ENCODE measurements at regions not wholly inside any gene's neighbourhood (a gene's known extent, or its start where the extent isn't known, plus 50 kb on each side); places are given as distances from the start of the nearest gene placed in this dataset.

- TF ChIP-seq CTCF (conservative IDR thresholded peaks at IDR 0.05) (no peak), EZH2 (IDR thresholded peaks at IDR 0.05; ENCODE audit: low read depth) (no peak)
These were observed 104.7 kb downstream of the ENGASE start for GRCh38 chr17:79179334-79179733.
